ENCODE measurements at regions not wholly inside any gene's neighbourhood (a gene's known extent, or its start where the extent isn't known, plus 50 kb on each side); places are given as distances from the start of the nearest gene placed in this dataset.

DNA sequence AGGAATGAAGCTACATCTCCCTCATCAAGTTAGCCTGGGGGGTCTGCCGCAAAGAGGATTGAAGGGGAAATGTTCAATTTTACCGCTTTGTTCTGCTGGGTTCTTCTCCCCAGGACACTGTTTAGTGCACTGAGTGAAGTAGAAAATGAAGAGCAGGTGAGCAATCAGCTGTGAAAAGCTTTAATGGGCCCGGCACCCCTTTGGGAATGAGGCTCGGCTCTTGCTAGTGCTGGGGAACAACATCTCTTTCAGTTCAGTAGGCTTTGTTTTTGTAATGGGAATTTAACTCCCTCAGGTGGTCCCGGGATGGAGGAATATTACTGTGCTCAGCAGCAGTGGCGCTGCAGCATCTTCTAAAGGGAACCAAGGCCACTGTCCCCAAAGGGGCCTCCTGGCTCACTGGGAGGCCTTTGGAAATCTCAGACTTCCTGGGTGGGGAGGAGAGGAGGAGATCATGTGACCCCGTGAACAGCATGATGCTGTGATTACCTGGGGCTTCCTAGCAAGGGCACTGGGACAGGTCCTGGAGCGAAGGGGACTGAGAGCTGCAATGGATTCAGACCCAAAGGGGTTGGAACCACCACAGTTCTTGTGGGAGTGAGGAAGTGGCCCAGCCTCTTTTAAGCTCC is 85.2 kb upstream of the MAX start:
- DNase-seq = no peak

DNA sequence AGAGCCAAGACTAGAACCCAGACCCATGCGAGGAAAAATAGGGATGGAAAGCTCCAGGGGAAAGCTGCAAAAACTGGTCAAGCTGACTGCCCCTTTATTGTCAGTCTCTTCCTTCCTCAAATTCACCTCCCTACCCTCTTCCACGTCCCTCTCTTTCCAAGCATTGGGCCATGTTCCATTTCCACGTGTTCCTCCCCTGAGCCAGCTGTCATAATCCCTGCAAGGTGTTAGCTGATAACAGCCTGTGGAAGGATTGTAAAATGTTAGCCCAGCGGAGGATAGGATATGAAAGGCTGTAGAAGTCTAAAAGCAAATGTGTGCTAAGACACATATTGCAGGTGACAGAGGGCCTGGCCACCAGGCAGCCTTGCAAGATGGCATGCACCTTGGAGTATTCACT is 88.0 kb upstream of the MAX start:
- no peak for DNase-seq

DNA sequence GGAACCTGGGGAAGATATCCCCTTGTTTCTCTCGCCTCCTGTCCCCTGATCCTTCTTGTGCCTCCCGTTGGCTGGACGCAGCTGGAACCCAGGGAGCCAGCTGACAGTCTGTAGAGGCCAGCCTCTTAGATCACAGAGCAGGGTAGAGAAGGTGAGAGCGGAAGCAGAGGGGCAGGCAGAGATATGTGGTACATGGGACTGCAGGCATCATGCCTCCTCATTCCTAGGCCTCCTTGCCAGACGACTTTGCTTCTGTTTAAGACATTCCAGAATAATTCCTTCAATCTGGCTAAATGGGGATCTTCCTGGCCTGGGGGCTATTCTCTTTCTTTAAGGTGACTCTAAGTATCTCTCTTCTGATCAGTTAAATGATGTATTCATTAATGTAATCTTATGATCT is 89.4 kb upstream of the MAX start:
- no peak for DNase-seq

DNA sequence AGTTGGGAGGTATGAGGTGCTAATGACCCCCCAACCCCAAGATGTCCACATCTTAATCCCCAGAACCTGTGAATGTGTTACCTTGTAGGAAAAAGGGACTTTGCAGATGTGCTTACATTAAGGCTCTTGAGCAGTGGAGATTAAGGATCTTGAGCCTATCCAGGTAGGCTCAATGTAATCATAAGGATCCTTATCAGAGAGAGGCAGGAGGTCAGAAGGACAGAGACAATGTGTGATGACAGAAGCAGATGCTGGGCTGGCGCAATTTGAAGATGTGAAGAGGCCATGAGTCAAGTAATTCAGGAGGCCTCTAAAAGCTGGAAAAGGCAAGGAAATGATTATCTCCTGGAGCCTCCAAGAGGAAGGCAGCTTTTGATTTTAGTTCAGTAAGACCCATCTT is 90.4 kb upstream of the MAX start:
- no peak for DNase-seq

DNA sequence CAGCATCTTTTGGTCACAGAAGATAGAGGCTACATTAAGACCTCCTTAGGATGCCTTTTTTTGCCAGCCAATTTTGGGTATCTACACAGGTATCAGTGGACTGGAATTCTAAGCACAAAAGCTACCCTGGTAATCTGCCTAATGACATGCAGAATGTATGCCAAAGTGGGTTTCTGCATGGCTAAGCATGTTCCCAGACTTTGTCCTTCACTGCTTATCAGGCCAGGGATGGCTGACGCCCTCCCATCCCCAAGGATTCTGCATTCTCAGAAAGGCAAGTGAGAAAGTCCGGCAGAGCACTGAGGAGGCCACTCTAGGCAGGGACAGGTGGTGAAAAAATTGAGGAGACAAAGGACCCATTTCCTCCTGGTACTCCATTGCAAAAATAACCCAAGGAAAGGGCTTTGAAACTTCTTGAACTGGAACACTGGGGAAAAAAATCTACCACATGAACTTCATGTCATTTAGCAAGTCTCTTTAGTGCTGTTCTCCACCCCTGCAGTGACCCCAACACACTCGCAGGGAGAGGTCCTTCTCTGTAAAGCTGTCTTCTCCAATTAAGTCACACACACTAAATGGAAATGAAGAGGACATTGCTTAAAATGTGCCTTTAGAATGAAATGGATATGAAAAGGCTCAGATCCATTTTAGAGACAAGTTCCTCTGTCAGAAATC is 91.7 kb upstream of the MAX start:
- DNase-seq = no peak

DNA sequence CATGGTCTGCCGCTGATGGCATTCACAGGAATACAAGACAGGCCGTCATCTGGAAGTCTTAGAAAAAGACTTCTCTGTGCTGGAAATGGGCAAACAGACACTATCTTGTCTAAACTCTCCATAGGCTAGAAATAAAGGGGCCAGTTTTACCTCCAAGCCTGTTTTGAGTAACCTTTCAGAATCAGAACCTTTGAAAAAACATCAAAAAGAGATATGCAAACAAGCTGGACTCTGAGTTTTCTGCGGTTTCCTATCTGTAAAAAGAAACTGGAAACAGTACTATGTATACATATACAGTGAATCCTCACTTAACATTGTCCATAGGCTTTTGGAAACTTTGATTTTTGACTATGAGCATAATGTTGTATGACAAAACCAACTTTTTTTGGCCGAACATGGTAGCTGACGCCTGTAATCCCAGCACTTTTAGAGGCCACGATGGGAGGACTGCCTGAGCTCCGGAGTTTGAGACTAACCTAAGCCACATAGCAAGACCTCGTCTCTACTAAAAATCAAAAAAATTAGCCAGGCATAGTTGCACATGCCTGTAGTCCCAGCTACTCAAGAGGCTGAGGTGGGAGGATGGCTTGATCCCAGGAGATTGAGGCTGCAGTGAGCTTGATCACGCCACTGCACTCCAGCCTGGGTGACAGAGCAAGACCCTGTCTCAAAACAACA is 92.9 kb upstream of the MAX start:
- DNase-seq = no peak

DNA sequence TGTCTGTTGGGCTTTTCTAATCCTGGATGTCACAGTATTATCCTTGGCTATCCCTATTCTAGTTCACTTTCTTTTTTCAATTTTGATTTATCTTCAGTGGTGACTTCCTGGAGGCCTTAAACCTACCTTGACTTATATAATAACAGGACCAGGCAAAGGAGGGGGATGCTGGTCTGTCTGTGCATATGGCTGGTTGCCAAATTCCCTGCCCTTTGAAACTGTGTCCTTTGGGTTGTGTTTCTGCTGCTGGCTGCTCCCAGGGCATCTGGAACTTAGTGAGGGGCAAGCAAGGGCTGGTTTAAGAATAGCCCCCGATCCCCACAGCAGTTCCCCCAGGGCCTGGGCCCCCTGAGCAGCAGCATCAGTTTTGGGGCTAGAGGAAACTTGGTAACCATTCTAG is 96.0 kb upstream of the MAX start:
- DNase-seq = no peak

DNA sequence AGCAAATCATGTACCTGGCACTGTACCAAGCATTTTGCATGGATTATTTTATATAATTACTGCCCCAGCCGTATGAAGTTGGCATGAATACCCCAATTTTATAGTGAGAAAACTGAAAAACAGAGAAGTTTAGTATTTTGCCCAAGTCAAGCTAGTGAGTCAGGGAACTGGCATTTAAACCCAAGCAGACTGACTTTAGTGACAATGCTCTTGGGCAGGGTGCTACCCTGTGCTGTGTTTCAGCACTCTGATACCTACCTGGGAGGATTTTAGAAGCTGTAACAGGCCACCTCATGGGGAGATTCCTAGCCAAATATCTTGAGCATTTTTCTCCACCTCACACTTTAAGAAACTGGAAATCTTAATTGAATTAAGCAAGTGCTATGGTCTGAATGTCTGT is 98.1 kb upstream of the MAX start:
- DNase-seq = no peak

DNA sequence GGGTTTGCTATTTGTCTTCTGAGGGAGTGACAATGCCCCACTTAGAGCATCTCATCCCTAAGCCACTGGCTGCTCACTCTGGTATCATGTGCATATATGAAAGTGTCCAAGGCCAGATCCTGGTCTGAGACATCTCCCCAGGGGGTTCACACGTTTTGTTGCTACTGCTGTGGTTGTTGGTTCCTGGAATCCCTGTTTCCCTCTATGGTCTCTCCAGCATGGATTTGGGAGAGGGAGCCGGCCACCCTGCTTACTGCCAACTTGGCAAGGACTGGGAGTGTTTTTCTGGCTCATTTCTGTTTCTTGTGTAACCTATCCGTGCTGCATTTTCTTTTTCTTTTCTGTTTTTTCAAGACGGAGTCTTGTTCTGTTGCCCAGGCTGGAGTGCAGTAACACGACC is 101.3 kb upstream of the MAX start:
- no peak for DNase-seq

DNA sequence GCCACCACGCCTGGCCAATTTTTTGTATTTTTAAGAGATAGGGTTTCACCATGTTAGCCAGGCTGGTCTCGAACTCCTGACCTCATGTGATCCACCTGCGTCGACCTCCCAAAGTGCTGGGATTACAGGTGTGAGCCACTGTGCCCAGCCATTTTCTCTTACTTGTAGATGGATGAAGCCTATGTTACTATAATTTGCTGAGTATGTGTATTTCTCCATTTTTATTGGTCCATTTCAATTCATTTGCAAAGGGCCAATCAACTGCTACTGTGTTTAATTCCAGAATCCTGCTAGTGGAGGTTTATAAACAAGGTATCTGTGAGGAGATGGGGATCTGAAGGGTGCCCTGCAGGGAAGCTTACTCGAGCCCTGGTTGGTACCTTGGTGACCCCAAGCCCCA is 101.7 kb upstream of the MAX start:
- DNase-seq = no peak

DNA sequence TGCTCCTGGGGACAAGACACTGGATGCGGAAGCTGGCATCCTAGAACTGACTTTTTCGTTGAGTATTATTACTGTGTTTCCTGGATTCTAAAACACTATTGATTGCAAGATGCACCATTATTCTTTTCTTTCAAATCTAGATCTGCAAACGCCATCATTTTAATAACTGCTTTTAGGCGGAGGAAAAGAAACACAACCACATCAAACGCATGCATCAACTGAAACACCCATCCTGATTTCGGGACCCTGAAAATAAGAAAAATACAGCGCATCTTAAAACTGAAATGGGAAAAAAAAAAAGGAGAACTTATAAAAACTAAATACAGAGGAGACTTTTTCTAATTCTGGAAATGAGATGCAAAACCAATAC is 103.7 kb upstream of the MAX start:
- no peak for DNase-seq

DNA sequence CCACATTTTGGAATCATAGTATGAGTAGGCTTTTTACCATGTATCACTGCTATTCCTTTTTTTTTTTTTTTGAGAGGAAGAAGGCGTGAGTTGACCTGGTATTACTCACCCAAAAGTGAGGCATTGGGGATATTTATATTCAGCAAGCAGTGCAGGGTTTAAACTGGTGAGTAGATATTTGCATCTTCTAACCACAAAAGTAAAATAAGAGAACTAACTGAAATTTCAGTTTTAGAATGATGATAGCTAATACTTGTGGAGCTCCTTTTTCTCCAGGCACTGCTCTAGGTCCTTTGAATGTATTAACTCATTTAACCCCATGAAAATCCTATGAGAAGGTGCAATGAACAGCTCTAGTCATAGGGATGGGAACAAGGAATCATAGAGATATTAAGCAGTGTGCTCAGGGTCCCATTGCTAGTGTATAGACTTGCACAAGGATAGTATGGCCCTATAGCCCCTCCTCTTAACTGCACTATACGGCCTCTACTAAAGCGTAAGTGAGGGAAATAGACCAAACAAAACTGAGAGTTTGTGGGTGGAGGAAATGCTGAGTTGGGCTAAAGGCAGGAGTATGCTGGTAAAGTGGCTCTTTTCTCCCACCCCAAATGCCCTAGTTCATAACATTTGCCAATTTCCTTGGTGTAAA is 104.3 kb upstream of the MAX start:
- no peak for DNase-seq

DNA sequence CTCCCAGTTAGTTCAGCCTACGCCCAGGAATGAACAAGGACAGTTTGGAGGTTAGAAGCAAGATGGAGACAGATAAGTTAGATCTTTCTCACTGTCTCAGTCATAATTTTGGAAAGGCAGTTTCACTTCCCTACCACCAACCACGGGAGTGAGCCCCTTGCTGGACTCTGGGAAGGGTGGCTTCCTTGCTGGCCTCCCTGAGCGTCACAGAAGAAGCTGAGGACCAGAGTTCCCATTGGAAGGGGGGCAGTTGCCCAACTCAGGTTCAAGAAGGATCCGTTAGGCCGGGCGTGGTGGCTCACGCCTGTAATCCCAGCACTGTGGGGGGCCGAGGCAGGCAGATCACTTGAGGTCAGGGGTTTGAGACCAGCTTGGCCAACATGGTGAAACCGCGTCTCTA is 106.2 kb upstream of the MAX start:
- DNase-seq = no peak

DNA sequence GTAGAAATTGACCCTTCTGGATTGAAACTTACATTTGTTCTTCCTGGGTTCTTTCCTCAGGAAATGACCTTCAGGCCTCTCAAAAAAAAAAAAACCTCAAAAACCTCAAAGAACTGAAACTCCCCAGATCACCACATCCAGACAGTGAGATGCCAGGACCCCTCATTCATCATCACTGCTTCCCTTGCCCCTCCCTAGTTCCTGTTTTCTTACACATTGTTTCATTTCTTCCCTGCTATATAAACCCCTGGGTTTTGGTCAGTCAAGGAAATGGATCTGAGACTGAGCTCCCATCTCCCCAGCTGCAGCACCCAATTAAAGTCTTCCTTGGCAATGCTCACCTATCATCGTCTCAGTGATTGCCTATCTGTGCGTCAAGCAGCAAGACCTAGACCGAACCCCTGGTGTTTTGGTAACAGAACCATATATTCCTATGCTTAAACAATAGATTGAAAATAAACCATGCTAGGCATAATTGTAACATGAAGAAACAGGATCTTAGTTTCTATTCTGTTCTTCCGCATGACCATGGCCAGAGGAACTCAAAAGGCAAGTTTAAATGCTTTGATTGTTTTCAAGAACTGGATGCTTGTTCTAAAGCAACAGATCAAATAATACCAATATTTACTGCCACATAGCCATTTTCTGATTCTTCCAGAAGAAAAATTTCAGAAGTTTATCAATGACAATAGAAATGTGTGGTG is 108.0 kb upstream of the MAX start:
- peak in 1 of 2 donors; percentile 17 for DNase-seq

DNA sequence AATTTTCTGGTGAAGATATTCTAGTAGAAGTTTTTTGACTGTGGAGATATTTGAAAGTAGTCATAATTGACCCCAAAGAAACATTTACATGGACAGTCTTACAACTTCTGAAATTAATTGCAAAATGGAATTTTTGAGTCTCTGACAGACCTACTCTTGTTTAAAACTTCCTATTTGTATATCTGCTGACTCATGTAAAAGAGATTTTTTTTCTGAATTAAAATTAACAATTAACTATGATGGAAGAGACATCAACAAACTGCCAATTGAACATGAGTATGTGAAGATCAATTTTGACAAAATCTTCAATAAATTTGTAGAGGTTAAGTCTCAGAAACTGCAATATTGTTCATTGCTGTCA is 108.5 kb upstream of the MAX start:
- DNase-seq = no peak

DNA sequence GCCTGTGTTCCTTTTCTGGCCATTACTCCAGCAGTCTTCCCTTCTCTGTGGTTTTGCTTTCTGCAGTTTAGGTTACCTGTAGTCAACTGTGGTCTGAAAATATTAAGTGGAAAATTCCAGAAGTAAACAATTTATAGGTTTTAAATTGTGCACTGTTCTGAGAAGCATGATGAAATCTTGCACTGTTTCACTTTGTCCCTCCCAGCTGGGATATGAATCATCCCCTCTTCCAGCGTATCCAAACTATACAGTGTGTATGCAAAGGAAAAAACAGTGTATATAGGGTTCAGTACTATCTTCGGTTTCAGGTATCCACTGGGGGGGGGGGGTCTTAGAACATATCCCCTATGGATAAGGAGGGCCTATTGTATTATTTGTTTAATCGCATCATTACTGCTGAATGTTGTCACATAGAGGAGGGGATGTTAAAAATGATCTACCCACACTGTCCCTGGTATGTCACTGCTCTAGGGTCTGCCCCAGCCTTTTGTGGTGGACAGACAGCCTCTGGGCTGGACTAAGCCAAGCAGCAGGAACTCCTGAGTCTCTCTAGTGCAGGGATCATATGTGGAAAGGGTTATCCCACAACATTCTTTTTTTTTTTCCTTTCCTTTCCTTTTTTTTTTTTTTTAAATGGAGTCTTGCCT is 109.1 kb upstream of the MAX start:
- no peak for DNase-seq

DNA sequence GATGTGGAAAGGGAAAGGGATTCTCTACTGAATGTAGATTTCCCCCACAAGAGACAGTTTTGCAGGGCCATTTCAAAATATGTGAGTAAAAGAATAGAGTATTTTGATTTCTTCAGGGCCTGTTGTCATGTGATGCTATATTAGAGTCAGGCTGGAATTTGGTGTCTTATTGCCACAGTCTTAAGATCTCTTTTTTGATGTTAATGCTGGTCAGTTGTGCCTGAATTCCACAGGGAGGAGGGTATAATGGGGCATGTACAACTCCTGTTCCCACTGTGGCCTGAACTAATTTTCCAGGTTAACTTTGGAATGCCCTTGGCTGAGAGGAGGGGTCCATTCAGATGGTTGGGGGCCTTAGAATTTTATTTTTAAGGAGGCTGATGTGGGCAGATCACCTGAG is 111.0 kb upstream of the MAX start:
- no peak for DNase-seq

DNA sequence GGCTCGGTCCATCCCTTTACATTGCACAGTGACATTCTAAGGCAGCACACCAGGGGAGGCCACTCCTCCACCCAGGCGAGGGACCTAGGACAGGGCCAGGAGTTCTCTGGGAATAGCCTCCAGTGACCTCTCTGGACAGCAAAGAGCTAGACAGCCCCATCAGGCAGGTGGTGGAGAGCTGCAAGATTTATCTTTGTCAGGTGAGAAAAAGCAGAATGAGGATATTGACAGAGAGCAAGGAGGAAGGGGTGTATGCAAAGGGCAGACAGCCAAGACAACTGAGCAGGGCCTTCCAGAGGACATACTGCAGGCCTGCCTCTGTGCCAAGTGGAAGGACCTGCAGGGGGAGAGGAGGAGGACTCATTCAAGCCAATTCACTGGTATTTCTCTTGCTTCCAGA is 112.4 kb upstream of the MAX start:
- no peak for DNase-seq

DNA sequence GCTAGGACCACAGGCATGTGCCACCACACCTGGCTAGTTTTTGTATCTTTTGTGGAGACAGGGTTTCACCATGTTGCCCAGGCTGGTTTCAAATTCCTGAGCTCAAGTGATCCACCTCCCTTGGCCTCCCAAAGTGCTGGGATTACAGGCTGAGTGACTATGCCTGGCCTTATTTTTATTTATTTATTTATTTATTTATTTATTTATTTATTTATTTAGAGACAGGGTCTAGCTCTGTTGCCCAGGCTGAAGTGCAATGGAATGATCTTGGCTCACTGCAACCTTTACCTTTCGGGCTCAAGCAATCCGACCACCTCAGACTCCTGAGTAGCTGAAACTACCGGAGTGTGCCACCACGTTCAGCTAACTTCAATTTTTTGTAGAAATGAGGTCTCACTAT is 117.0 kb upstream of the MAX start:
- DNase-seq = no peak

DNA sequence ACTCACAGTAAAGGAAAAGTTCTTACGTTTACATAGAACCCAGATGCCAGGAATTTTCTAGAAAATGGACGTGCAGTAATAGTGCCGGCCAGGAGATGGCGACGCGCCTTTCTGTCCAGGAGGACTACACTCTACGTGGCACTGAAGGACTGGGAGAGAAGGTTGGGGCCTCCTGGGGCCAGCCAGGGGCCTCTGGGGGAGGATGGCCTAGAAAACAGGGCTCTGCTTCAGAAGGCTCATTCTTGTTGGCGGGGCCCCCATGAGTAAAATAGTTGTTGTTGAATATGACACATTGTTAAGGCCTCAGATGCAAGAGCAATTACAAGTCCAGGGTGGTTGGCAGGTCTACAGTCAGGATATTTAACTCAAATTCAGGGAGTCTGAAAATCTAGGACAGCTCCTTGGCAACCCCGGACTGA is 120.1 kb upstream of the MAX start:
- peak; percentile 4 to 13 for DNase-seq

DNA sequence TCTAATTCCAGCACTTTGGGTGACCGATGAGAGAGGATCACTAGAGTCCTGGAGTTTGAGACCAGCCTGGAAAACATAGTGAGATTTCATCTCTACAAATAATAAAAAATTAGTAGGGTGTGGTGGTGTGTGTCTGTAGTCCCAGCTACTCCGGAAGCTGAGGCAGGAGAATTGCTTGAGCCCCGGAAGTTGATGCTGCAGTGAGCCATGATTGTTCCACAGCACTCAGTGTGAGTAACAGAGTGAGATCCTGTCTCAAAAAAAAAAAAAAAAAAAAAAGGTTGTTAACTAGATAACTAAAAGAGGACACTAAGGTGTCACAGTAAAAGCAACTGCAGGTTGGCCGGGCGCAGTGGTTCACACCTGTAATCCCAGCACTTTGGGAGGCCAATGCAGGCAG is 121.3 kb upstream of the MAX start:
- DNase-seq = no peak

DNA sequence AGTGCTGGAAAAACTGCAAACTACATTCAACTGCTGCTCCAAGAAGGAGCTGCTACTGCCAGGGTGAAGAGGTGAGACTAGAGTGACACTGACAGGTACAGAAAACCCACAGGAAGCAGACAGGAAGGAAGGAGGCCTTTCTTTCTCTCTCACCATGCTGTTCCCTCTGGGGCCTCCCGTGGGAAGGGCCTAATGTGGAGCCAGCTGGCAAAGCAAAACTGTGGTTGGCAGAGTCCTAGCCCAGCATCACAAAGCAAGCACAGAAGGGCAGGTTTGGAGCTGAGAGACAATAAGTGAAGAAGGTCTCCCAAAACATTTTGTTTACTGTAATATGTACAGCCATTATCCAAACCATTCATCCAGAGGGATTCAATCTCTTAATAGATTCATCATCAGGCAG is 122.5 kb upstream of the MAX start:
- no peak for DNase-seq

Measured in bone marrow (tissue), 2 donors.